Ovary (tissue), 3 donors: ENCODE measurements at regions not wholly inside any gene's neighbourhood (a gene's known extent, or its start where the extent isn't known, plus 50 kb on each side); places are given as distances from the start of the nearest gene placed in this dataset.

Source experiments
- EP300 ChIP-seq: sonication (generic); formaldehyde crosslinking; IDR thresholded peaks from one replicate; pipeline ENCODE4 v1.6.1; 2017; ENCODE audit warnings: antibody characterized with exemption
- POLR2A ChIP-seq: fragments of 450-650 bp; IDR thresholded peaks from one replicate; pipeline ENCODE4 v1.6.1; 2017; ENCODE audit warnings: antibody characterized with exemption, mild to moderate bottlenecking, moderate library complexity
- TF ChIP-seq, protein P1 (sequence below), 3 donors: fragments of 450-650 bp in 2 of 3; fragments of 200-600 bp in 1 of 3; IDR thresholded peaks; one replicate each; pipeline versions ENCODE4 v1.5.1 to v1.8.0; 2016 to 2022; ENCODE audit warnings: antibody characterized with exemption in 3 of 3, mild to moderate bottlenecking in 1 of 3
- donor health status: DM: no; HTN: no; CAD: no.

DNA sequence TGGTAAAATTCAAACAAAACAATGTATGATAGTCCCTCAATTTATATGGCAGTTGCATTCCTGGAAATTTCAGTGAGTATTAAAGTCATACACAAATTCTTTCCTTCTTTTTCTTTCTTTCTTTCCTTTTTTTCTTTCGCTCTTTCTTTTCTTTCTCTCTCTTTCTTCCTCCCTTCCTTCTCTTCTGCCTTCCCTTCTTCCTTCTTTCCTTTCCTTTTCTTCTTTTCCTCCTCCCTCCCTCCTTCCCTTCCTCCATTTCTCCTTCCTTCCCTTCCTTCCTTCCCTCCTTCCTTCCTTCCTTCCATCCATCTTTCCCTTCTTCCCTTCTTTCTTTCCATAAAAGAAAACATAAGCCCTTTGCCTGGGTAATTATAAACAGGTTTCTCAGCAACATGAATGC is 58.1 kb upstream of the HSPB3 start:
- TF ChIP-seq, protein P1, sequence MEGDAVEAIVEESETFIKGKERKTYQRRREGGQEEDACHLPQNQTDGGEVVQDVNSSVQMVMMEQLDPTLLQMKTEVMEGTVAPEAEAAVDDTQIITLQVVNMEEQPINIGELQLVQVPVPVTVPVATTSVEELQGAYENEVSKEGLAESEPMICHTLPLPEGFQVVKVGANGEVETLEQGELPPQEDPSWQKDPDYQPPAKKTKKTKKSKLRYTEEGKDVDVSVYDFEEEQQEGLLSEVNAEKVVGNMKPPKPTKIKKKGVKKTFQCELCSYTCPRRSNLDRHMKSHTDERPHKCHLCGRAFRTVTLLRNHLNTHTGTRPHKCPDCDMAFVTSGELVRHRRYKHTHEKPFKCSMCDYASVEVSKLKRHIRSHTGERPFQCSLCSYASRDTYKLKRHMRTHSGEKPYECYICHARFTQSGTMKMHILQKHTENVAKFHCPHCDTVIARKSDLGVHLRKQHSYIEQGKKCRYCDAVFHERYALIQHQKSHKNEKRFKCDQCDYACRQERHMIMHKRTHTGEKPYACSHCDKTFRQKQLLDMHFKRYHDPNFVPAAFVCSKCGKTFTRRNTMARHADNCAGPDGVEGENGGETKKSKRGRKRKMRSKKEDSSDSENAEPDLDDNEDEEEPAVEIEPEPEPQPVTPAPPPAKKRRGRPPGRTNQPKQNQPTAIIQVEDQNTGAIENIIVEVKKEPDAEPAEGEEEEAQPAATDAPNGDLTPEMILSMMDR (IDR thresholded peaks at IDR 0.05) = no peak
- TF ChIP-seq POLR2A (no peak), EP300 (no peak)
